LNCaP clone FGC (cell line): ENCODE measurements at regions not wholly inside any gene's neighbourhood (a gene's known extent, or its start where the extent isn't known, plus 50 kb on each side); places are given as distances from the start of the nearest gene placed in this dataset.

Source experiments
- DNase-seq: peaks from one replicate; pipeline ENCODE4 v3.0.0-alpha.2; 2011; ENCODE audit warnings: low read depth
- H3K4me3 ChIP-seq: 2 replicates; pipeline ENCODE4 v1.5.1; 2011; ENCODE audit warnings: mild to moderate bottlenecking, low read depth, low read length, control low read depth
- TF ChIP-seq, protein P1 (sequence below): IDR thresholded peaks from 2 replicates; pipeline ENCODE4 v1.5.1; 2012; ENCODE audit warnings: mild to moderate bottlenecking; ENCODE audit not compliant: control insufficient read depth, insufficient read depth; ENCODE audit errors: extremely low read depth

DNA sequence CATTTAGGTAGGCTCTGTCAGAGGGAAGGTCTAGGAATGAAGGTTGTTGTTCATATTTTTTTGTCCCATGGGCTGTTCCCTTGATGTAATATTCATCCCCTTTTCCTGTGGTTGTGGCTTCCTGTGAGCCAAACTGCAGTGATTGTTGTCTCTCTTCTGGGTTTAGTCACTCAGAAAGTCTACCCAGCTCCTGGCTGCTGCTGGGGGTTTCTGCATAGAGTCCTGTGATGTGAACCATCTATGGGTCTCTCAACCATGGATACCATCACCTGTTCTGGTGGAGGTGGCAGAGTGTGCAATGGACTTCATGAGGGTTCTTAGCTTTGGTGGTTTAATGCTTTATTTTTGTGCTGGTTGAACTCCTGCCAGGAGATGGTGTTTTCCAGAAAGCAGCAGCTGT lies 122.8 kb downstream of the ZC4H2 start:
- DNase-seq: no peak
- no peak overlapping the region for H3K4me3 ChIP-seq
- TF ChIP-seq, protein P1, sequence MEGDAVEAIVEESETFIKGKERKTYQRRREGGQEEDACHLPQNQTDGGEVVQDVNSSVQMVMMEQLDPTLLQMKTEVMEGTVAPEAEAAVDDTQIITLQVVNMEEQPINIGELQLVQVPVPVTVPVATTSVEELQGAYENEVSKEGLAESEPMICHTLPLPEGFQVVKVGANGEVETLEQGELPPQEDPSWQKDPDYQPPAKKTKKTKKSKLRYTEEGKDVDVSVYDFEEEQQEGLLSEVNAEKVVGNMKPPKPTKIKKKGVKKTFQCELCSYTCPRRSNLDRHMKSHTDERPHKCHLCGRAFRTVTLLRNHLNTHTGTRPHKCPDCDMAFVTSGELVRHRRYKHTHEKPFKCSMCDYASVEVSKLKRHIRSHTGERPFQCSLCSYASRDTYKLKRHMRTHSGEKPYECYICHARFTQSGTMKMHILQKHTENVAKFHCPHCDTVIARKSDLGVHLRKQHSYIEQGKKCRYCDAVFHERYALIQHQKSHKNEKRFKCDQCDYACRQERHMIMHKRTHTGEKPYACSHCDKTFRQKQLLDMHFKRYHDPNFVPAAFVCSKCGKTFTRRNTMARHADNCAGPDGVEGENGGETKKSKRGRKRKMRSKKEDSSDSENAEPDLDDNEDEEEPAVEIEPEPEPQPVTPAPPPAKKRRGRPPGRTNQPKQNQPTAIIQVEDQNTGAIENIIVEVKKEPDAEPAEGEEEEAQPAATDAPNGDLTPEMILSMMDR: no peak

DNA sequence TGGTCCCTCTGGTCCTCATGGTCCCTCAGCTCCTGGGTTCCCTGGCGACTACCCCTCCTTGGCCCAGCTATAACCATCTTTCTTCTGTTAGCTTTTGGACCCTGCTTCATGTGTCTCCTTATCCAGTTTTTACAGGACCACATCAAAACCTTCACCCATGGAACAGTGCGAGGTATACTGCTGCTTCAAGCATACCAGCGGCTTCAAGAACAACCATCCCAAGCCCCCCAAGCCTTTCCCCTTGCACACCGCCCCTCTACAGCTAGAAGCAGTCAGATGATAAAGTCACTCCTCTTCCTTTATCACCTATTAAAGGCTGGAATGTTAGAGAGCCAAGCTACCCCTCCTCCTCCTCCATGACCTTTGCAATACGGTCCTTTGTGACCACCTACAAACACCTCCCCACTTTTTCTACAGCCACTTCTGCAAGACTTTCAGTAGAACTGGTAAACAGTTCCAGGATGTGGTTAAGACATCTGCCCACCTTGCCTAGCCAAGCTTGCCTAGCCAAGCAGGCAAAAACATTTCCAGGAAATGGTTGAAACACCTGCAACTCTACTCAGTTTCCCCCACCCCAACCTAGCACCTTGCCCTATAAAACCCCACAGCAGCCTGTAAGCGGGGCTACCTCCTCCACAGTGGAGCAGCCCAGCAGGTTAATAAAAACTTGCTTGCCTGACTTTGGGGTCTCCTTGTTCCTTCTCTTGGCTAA lies 125.7 kb downstream of the ZC4H2 start:
- TF ChIP-seq, protein P1: no peak
- no peak for DNase-seq
- no peak overlapping the region for H3K4me3 ChIP-seq

DNA sequence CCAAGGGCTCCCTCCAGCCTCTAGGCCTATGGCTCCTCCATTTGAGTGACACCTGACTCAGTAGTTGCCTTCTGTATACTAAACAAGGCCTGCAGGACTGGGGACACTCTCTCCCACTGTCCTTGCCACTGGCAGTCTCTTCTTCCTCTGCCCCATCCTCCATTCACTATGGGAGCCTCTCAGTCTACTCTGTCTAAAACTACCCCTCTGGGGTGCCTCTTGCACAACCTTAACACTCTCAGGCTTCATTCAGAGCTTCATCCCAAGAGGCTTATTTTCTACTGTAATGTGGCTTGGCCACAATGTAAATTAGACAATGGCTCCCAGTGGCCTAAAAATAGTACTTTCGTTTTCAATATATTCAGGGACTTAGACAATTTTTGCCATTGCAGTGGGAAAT lies 133.0 kb downstream of the ZC4H2 start:
- TF ChIP-seq, protein P1: no peak
- no peak for DNase-seq
- no peak overlapping the region for H3K4me3 ChIP-seq

GRCh38 chrX:64842492-64842891 lies 133.8 kb downstream of the ZC4H2 start:
- DNase-seq: no peak
- TF ChIP-seq, protein P1: no peak
- no peak overlapping the region for H3K4me3 ChIP-seq

DNA sequence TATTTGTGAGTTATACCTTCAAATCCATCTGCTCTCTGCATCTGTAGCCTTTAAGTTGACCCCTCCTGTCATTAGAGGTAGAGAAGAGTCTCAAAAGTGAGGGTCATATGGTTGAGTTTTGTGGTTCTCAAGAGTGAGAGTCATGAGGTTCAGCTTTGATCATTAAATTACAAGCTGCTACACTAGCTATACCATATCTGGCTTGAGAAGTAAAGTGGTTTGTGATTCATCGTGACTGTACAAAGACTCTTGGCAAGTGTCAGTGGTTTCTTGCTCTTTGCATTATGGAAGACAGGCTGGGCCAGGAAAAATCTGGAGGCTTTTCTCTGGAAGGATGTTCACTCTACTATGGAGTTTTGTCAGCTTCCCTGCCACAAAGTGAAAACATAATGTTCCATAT lies 170.6 kb downstream of the ZC4H2 start:
- DNase-seq: no peak
- no peak overlapping the region for H3K4me3 ChIP-seq
- TF ChIP-seq, protein P1: no peak

DNA sequence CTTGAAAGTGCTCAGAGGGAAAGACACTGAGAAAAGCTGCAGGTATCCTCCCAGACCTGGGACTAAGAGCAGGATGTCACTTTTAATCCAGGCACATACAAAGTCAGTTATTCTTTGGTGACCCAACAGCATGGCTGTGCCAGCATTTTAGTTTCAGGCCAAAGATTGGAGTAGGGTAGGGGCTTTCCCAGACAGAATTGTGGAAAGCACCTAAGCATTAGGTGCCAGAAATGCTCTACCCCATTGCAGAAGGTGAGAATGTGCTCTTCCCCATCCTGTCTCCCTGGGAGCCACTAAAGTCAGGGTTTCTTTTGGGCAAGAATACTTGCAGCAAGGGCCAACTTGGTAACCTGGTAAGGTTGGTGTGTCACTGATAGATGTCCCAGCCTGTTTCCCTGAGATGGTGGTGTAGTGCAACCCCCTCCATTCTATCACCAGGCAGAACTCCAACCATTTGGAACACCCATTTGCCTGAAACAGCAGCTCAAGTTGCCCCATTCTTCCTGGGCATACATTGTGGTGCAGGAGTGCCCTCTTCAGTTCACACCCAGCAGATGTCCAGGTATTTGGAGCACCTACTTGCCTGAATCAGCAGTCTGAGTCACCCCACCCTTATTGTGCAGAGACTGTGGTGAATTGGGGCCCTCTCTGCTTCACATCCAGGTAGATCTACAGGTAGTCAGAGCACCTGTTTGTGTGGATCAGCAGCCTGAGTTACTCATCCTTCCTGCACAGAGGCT lies 183.5 kb downstream of the ZC4H2 start:
- no peak overlapping the region for H3K4me3 ChIP-seq
- no peak for DNase-seq
- TF ChIP-seq, protein P1: no peak
